Panc1 (cell line): ENCODE measurements at regions not wholly inside any gene's neighbourhood (a gene's known extent, or its start where the extent isn't known, plus 50 kb on each side); places are given as distances from the start of the nearest gene placed in this dataset.

Experiments used
- ATAC-seq: fragments of 200-7000 bp; cut with Tn5 transposase; 2 replicates; pipeline ENCODE4 v1.9.1; 2020; ENCODE audit warnings: mild to moderate bottlenecking, moderate library complexity
- BruUV-seq: library from RNA; stranded (reverse); fragments of 400-500 nt; replicated peaks from 2 replicates; lab custom pipeline; 2021; lab: Mats Ljungman, UMichigan
- CTCF ChIA-PET: fragments of 300-600 bp; sonication (Branson Sonifier 250); formaldehyde crosslinking; loops from one replicate; lab custom pipeline; 2022; ENCODE audit warnings: antibody characterized with exemption; lab: Charles Lee
- POLR2A ChIA-PET: fragments of 300-600 bp; sonication (Branson Sonifier 250); formaldehyde crosslinking; loops from one replicate; lab custom pipeline; 2022; ENCODE audit warnings: antibody characterized with exemption; lab: Charles Lee
- DNase-seq: peaks from one replicate; pipeline ENCODE4 v3.0.0-alpha.2; 2010; ENCODE audit warnings: low read depth, low spot score
- H3K27ac ChIP-seq: 2 replicates; pipeline ENCODE4 v1.5.1; 2011; ENCODE audit warnings: mild to moderate bottlenecking, low read length, inconsistent platforms
- H3K27me3 ChIP-seq: fragments of 200-500 bp; sonication (Bioruptor generic); 2 replicates; pipeline ENCODE4 v1.6.0; 2014; ENCODE audit warnings: low read length, inconsistent platforms; ENCODE audit not compliant: control insufficient read depth, insufficient read depth
- H3K36me3 ChIP-seq: fragments of 200-500 bp; sonication (Bioruptor generic); 2 replicates; pipeline ENCODE4 v1.5.1; 2014; ENCODE audit warnings: inconsistent platforms, mild to moderate bottlenecking, low read length, moderate library complexity; ENCODE audit not compliant: control insufficient read depth, insufficient read depth
- H3K4me1 ChIP-seq: 2 replicates; pipeline ENCODE4 v1.5.1; 2011; ENCODE audit warnings: inconsistent platforms, mild to moderate bottlenecking, low read length, moderate library complexity; ENCODE audit not compliant: control insufficient read depth, insufficient read depth
- H3K4me3 ChIP-seq, 2 experiments: 2 replicates each; pipeline ENCODE4 v1.5.1; 2011 to 2012; ENCODE audit warnings: low read depth in 2 of 2, low read length in 2 of 2, mild to moderate bottlenecking in 2 of 2, inconsistent platforms in 1 of 2, moderate library complexity in 1 of 2
- H3K9me3 ChIP-seq: fragments of 200-500 bp; sonication (Bioruptor generic); 2 replicates; pipeline ENCODE4 v1.5.1; 2014; ENCODE audit warnings: low read depth, mild to moderate bottlenecking, inconsistent platforms, low read length, moderate library complexity; ENCODE audit not compliant: control insufficient read depth, insufficient read depth
- CTCF ChIP-seq: fragments of 450-650 bp; IDR thresholded peaks from 2 replicates; pipeline ENCODE4 v1.5.1; 2017; ENCODE audit warnings: mild to moderate bottlenecking
- POLR2AphosphoS5 ChIP-seq: IDR thresholded peaks from 2 replicates; pipeline ENCODE4 v1.6.1; 2012; ENCODE audit warnings: mild to moderate bottlenecking, low read depth, low read length, moderate library complexity
- REST ChIP-seq, 2 experiments: IDR thresholded peaks; 2 replicates each; pipeline ENCODE4 v1.6.1; 2011 to 2012; ENCODE audit warnings: low read depth in 2 of 2, control low read depth in 1 of 2, low read length in 1 of 2, mild to moderate bottlenecking in 1 of 2, moderate library complexity in 1 of 2; ENCODE audit not compliant: insufficient read depth in 1 of 2
- SIN3A ChIP-seq: IDR thresholded peaks from 2 replicates; pipeline ENCODE4 v1.6.1; 2012; ENCODE audit warnings: low read depth, mild to moderate bottlenecking, low read length, moderate library complexity, borderline replicate concordance; ENCODE audit not compliant: insufficient read depth
- TCF7L2 ChIP-seq: IDR thresholded peaks from 2 replicates; pipeline ENCODE4 v1.6.1; 2011; ENCODE audit warnings: mild to moderate bottlenecking, low read depth, low read length, inconsistent platforms
- in situ Hi-C: cut with HindIII; loops from 2 replicates; pipeline ENCODE4 v1.10.0; 2016; ENCODE audit warnings: low sequenced_read_pairs, low pct_unique_long_range_greater_than_20kb
- intact Hi-C: fragments of 100-400 bp; cut with micrococcal nuclease; formaldehyde crosslinking; loops from one replicate; pipeline ENCODE4 v1.10.0; 2022; ENCODE audit not compliant: unreplicated experiment

- no peaks in the 10 kb centered on the region for H3K9me3 ChIP-seq
- ATAC-seq: no peak
- no peaks in the 10 kb centered on the region for H3K27me3 ChIP-seq
- TF ChIP-seq REST (IDR thresholded peaks at IDR 0.05; ENCODE audit: insufficient read depth in 1 of 2, low read depth in 2 of 2, low read length in 1 of 2) (no peak), POLR2AphosphoS5 (no peak), SIN3A (no peak), CTCF (no peak), TCF7L2 (no peak)
- no peak for DNase-seq
- CTCF ChIA-PET: no interaction called here
- in situ Hi-C loops (no loop called here), intact Hi-C loops (no loop called here)
- no peaks in the 10 kb centered on the region for H3K4me1 ChIP-seq
- POLR2A ChIA-PET: no interaction called here
- no peak overlapping the region for H3K27ac ChIP-seq
- no peak overlapping the region for H3K4me3 ChIP-seq
- BruUV-seq: no TSS peak
- H3K36me3 ChIP-seq: no peaks in the 10 kb centered on the region
These were observed 322.1 kb downstream of the ARL4A start for GRCh38 chr7:13009517-13009916.

GRCh38 chr7:13014011-13014410 is 326.6 kb downstream of the ARL4A start:
- Histone ChIP-seq H3K9me3 (no peaks in the 10 kb centered on the region), H3K4me1 (0 out of 2 replicates have a peak, but pooled peaks cover 6% of the 10 kb centered on the region), H3K4me3 (no peak overlapping the region), H3K27me3 (no peaks in the 10 kb centered on the region), H3K36me3 (no peaks in the 10 kb centered on the region), H3K27ac (no peak overlapping the region)
- no peak for ATAC-seq
- DNase-seq: no peak
- in situ Hi-C loops: no loop called here
- ChIA-PET CTCF (no interaction called here), POLR2A (interaction anchor here (0.6 kb wide), 1 partner anchor 203 kb away, joined by 8 read pairs; no protein-coding TSS in a partner anchor)
- BruUV-seq: no TSS peak
- intact Hi-C loops: no loop called here
- no peak for TF ChIP-seq TCF7L2
- no peak for TF ChIP-seq REST (IDR thresholded peaks at IDR 0.05; ENCODE audit: insufficient read depth in 1 of 2, low read depth in 2 of 2, low read length in 1 of 2)
- no peak for TF ChIP-seq SIN3A
- TF ChIP-seq CTCF: no peak
- no peak for TF ChIP-seq POLR2AphosphoS5
